Neural cell (in vitro differentiated cells): ENCODE measurements at regions not wholly inside any gene's neighbourhood (a gene's known extent, or its start where the extent isn't known, plus 50 kb on each side); places are given as distances from the start of the nearest gene placed in this dataset.

Experiments
- H2AFZ ChIP-seq: fragments of 200-600, 300-800 bp; sonication (generic), shearing (Covaris generic); 2 replicates; pipeline ENCODE4 v1.6.0; 2014; ENCODE audit warnings: low read depth, mild to moderate bottlenecking, antibody characterized with exemption, low read length, moderate library complexity
- H3F3A ChIP-seq: fragments of 200-600 bp; shearing (Covaris generic); 2 replicates; pipeline ENCODE4 v1.6.1; 2016; ENCODE audit warnings: mild to moderate bottlenecking, moderate library complexity, mixed read lengths, antibody characterized with exemption, low read length; ENCODE audit not compliant: insufficient read depth, poor library complexity, severe bottlenecking
- H3K27ac ChIP-seq: fragments of 200-600, 300-800 bp; sonication (generic), shearing (Covaris generic); 2 replicates; pipeline ENCODE4 v1.5.1; 2014; ENCODE audit warnings: mild to moderate bottlenecking, low read length, moderate library complexity
- H3K27me3 ChIP-seq: fragments of 300-800, 200-600 bp; sonication (generic), shearing (Covaris generic); 2 replicates; pipeline ENCODE4 v1.6.0; 2014; ENCODE audit warnings: mild to moderate bottlenecking, low read depth, low read length, moderate library complexity; ENCODE audit not compliant: insufficient read depth
- H3K36me3 ChIP-seq: fragments of 300-800, 200-600 bp; sonication (generic), shearing (Covaris generic); 2 replicates; pipeline ENCODE4 v1.5.1; 2014; ENCODE audit warnings: mild to moderate bottlenecking, antibody characterized with exemption, low read length, moderate library complexity; ENCODE audit not compliant: insufficient read depth
- H3K4me2 ChIP-seq: fragments of 300-800, 200-600 bp; sonication (generic), shearing (Covaris generic); 2 replicates; pipeline ENCODE4 v1.6.0; 2014; ENCODE audit warnings: mild to moderate bottlenecking, low read length
- H3K4me3 ChIP-seq: fragments of 300-800, 200-600 bp; sonication (generic), shearing (Covaris generic); 2 replicates; pipeline ENCODE4 v1.5.1; 2014; ENCODE audit warnings: mild to moderate bottlenecking, low read length, moderate library complexity
- H3K79me2 ChIP-seq: fragments of 200-600 bp; shearing (Covaris generic); replicated peaks from 2 replicates; pipeline ENCODE4 v1.6.0; 2014; ENCODE audit warnings: mild to moderate bottlenecking, low read length, moderate library complexity; ENCODE audit not compliant: insufficient read depth
- H3K9ac ChIP-seq: fragments of 300-800, 200-600 bp; sonication (generic), shearing (Covaris generic); 2 replicates; pipeline ENCODE4 v1.6.1; 2016; ENCODE audit warnings: mild to moderate bottlenecking, low read length, mixed read lengths
- H3K9me2 ChIP-seq: fragments of 200-600 bp; shearing (Covaris generic); 2 replicates; pipeline ENCODE4 v1.6.1; 2016; ENCODE audit warnings: mild to moderate bottlenecking, low read length, mixed read lengths; ENCODE audit not compliant: insufficient read depth
- H3K9me3 ChIP-seq: fragments of 200-600, 300-800 bp; sonication (generic), shearing (Covaris generic); 2 replicates; pipeline ENCODE4 v1.6.1; 2016; ENCODE audit warnings: mild to moderate bottlenecking, mixed run types, low read length, moderate library complexity, mixed read lengths
- H4K20me1 ChIP-seq: fragments of 200-600 bp; shearing (Covaris generic); 2 replicates; pipeline ENCODE4 v1.6.1; 2016; ENCODE audit warnings: mild to moderate bottlenecking, mixed run types; ENCODE audit not compliant: insufficient read depth
- CTCF ChIP-seq: fragments of 450-650 bp; IDR thresholded peaks from 2 replicates; pipeline ENCODE4 v1.5.1; 2014; ENCODE audit warnings: antibody characterized with exemption, mild to moderate bottlenecking, moderate library complexity; ENCODE audit not compliant: poor library complexity, severe bottlenecking
- EP300 ChIP-seq: fragments of 450-650 bp; conservative IDR thresholded peaks from 2 replicates; pipeline ENCODE4 v1.6.1; 2014; ENCODE audit warnings: antibody characterized with exemption, mild to moderate bottlenecking, moderate library complexity; ENCODE audit not compliant: poor library complexity, severe bottlenecking
- EZH2 ChIP-seq: fragments of 200-600, 300-800 bp; shearing (Covaris generic), sonication (generic); IDR thresholded peaks from 2 replicates; pipeline ENCODE4 v1.6.1; 2014; ENCODE audit warnings: antibody characterized with exemption, low read length, borderline replicate concordance, mild to moderate bottlenecking; ENCODE audit not compliant: insufficient read depth, poor library complexity, severe bottlenecking
- MXI1 ChIP-seq: fragments of 450-650 bp; conservative IDR thresholded peaks from 2 replicates; pipeline ENCODE4 v1.6.1; 2014; ENCODE audit warnings: antibody characterized with exemption, mild to moderate bottlenecking; ENCODE audit not compliant: poor library complexity, severe bottlenecking
- POLR2AphosphoS5 ChIP-seq: IDR thresholded peaks from 2 replicates; pipeline ENCODE4 v1.6.1; 2012
- RAD21 ChIP-seq: fragments of 450-650 bp; conservative IDR thresholded peaks from 2 replicates; pipeline ENCODE4 v1.6.1; 2014; ENCODE audit warnings: antibody characterized with exemption, mild to moderate bottlenecking, moderate library complexity
- SMC3 ChIP-seq: fragments of 450-650 bp; conservative IDR thresholded peaks from 2 replicates; pipeline ENCODE4 v1.6.1; 2014; ENCODE audit warnings: antibody characterized with exemption, mild to moderate bottlenecking, moderate library complexity; ENCODE audit not compliant: poor library complexity
- TAF1 ChIP-seq: IDR thresholded peaks from 2 replicates; pipeline ENCODE4 v1.6.1; 2012; ENCODE audit warnings: low read depth
- TF ChIP-seq, protein P1 (sequence below): IDR thresholded peaks from 2 replicates; pipeline ENCODE4 v1.6.1; 2012; ENCODE audit warnings: borderline replicate concordance

DNA sequence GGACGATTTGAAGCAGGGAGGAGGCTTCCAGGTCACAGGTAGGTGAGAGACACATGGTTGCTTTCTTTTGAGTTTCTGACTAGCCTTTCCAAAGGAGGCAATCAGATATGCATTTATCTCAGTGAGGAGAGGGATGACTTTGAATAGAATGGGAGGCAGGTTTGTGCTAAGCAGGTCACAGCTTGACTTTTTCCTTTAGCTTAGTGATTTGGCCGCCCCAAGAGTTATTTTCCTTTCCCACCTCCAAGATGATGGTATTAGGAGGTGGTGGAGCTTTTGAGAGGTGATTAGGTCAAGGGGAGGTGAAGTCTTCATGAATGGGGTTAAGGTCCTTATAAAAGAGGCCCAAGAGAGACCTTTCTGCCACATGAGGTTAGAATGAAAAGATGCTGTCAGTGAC is 443.7 kb downstream of the TYW1 start:
- no peak overlapping the region for H2AFZ ChIP-seq
- H3K79me2 ChIP-seq = no peaks in the 10 kb centered on the region
- H3K9me3 ChIP-seq = no peaks in the 10 kb centered on the region
- H3K4me2 ChIP-seq = no peak overlapping the region
- no peak overlapping the region for H3K9ac ChIP-seq
- no peaks in the 10 kb centered on the region for H3K9me2 ChIP-seq
- H4K20me1 ChIP-seq = no peaks in the 10 kb centered on the region
- no peaks in the 10 kb centered on the region for H3K36me3 ChIP-seq
- no peaks in the 10 kb centered on the region for H3K27me3 ChIP-seq
- H3F3A ChIP-seq = no peaks in the 10 kb centered on the region
- TF ChIP-seq POLR2AphosphoS5 (no peak), MXI1 (no peak), TAF1 (no peak), EP300 (no peak)
- no peak overlapping the region for H3K4me3 ChIP-seq
- H3K27ac ChIP-seq = no peak overlapping the region

- no peaks in the 10 kb centered on the region for H3K9me3 ChIP-seq
- no peak overlapping the region for H3K27ac ChIP-seq
- no peaks in the 10 kb centered on the region for H3K9me2 ChIP-seq
- no peaks in the 10 kb centered on the region for H3K36me3 ChIP-seq
- TF ChIP-seq TAF1 (no peak), CTCF (no peak)
- H3F3A ChIP-seq = no peaks in the 10 kb centered on the region
- no peak overlapping the region for H3K9ac ChIP-seq
- H2AFZ ChIP-seq = no peak overlapping the region
- H3K79me2 ChIP-seq = no peaks in the 10 kb centered on the region
- H3K4me2 ChIP-seq = no peak overlapping the region
- no peak overlapping the region for H3K4me3 ChIP-seq
- H4K20me1 ChIP-seq = no peaks in the 10 kb centered on the region
- H3K27me3 ChIP-seq = no peaks in the 10 kb centered on the region
These were observed 449.1 kb downstream of the TYW1 start for GRCh38 chr7:67445728-67446127.

- Histone ChIP-seq H3K9ac (no peak overlapping the region), H3K36me3 (no peaks in the 10 kb centered on the region), H3K4me2 (no peak overlapping the region), H2AFZ (no peak overlapping the region), H3K27ac (no peak overlapping the region), H3K9me3 (no peaks in the 10 kb centered on the region), H3F3A (no peaks in the 10 kb centered on the region), H3K4me3 (no peak overlapping the region), H4K20me1 (no peaks in the 10 kb centered on the region), H3K79me2 (no peaks in the 10 kb centered on the region), H3K9me2 (no peaks in the 10 kb centered on the region), H3K27me3 (no peaks in the 10 kb centered on the region)
- TF ChIP-seq EZH2 (no peak), TAF1 (no peak), SMC3 (no peak), RAD21 (no peak), CTCF (no peak), POLR2AphosphoS5 (no peak), MXI1 (no peak), EP300 (no peak)
- TF ChIP-seq, protein P1, sequence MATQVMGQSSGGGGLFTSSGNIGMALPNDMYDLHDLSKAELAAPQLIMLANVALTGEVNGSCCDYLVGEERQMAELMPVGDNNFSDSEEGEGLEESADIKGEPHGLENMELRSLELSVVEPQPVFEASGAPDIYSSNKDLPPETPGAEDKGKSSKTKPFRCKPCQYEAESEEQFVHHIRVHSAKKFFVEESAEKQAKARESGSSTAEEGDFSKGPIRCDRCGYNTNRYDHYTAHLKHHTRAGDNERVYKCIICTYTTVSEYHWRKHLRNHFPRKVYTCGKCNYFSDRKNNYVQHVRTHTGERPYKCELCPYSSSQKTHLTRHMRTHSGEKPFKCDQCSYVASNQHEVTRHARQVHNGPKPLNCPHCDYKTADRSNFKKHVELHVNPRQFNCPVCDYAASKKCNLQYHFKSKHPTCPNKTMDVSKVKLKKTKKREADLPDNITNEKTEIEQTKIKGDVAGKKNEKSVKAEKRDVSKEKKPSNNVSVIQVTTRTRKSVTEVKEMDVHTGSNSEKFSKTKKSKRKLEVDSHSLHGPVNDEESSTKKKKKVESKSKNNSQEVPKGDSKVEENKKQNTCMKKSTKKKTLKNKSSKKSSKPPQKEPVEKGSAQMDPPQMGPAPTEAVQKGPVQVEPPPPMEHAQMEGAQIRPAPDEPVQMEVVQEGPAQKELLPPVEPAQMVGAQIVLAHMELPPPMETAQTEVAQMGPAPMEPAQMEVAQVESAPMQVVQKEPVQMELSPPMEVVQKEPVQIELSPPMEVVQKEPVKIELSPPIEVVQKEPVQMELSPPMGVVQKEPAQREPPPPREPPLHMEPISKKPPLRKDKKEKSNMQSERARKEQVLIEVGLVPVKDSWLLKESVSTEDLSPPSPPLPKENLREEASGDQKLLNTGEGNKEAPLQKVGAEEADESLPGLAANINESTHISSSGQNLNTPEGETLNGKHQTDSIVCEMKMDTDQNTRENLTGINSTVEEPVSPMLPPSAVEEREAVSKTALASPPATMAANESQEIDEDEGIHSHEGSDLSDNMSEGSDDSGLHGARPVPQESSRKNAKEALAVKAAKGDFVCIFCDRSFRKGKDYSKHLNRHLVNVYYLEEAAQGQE = no peak
These were observed 450.7 kb downstream of the TYW1 start for GRCh38 chr7:67447297-67447696.
